Left renal cortex interstitium (tissue), 4 donors: ENCODE measurements at regions not wholly inside any gene's neighbourhood (a gene's known extent, or its start where the extent isn't known, plus 50 kb on each side); places are given as distances from the start of the nearest gene placed in this dataset.

Experiments used
- DNase-seq, 4 donors: peaks; one replicate each; pipeline ENCODE4 v3.0.0-alpha.2; 2013; ENCODE audit warnings: low read depth in 4 of 4, low spot score in 2 of 4, missing footprints in 1 of 4

DNA sequence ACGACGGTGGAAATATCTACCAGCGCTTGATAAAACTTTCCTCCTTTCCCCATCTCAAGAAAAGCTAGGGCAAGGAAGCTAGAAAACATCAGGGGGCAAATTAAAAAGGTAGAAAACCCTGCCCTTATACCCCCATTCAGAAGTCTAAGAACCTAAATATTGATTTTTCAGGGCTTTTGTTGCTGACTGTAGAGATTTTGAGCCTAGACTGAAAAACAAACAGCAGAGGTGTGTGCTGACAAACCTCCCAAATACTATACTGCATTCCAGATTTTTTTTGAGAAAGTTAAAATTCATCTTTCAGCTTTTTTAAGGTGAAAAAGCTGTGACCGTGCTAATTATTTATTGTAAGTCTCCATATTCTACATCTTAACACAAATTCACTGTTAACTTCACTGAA, 478.3 kb upstream of the SOX5 start:
- DNase-seq, result no peak

DNA sequence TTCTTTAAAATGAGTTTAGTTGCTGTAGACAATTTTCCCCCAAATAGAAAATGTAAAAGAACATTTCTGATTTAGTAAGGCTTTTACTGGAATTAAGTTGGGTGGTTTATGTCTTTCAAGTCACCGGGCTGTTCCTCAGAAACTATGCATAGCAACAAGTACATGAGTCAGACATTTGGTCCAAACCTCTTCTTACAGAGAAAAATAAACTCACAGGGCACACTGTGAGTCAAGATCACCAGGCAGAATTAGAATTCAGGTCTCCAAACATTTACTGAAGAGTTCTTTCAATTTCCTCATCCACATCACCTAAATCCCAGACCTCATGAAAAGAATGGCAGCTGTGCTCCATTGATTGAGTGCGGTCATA, 476.1 kb upstream of the SOX5 start:
- DNase-seq, result no peak

DNA sequence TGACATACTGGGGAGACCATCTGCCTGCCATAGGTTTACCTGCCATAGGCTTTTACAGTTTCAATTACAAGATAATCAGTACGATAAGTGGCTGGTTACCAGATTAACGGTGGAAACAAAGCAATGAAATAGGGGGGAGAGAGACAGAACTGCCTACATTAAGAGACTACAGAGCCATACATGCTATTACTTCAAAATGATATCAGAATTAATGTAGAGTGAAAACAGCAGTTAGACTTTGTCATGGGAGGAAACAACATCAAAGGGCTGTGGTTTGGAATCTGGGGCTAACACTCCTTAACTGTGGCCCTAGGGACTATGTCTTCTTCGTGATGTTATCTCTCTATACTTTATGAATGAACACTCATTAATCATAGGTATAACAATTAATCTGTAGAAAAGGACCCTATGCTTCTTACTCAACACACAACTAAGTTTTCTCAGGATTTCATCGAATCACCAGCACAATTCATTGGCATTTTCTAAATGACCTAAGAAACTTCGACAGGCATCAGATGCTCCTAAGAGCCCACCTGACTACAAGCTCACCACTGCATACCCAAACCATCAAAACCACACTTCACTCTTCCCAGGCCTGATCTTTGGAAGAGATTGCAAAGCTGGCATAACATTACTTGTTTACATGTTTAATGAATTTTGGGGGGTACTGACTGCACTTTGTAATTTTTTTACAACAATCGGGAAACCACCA, 475.6 kb upstream of the SOX5 start:
- no peak for DNase-seq

DNA sequence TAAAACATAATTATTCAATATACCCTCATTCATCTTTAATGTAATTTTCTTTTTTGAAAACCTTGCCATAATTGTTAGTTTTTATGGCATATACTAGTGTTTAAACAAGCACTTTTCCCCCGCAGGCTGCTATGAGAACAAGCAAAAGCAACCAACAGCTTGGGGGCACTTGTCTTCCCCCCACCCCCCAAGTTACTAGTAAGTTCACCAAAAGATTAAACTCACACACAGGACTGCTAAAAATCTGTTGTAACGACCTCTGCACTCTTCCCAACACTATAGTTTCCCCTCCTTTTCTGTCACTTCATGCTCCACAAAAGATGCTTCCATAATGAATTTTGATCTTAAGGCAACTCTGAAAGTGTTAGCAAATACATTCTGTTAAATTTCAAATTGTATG, 474.9 kb upstream of the SOX5 start:
- no peak for DNase-seq

DNA sequence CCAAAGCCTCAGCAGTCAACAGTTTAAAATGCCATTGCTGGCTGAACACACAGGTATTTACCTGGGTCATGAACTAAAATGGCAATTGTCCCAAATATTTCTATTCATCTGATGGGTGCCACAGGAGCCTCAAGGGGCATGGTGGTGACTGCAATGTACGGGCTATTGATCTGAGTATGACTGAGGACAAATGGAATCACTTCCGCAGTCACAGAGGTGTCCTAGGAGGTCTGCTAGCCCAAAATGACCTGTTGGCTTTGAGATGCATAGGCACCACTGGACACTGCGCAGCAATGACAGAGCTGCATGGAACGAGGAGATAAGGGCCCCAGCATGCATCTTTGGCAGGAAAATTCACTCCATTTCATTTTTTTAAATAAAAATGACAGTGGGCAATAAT, 474.1 kb upstream of the SOX5 start:
- no peak for DNase-seq

DNA sequence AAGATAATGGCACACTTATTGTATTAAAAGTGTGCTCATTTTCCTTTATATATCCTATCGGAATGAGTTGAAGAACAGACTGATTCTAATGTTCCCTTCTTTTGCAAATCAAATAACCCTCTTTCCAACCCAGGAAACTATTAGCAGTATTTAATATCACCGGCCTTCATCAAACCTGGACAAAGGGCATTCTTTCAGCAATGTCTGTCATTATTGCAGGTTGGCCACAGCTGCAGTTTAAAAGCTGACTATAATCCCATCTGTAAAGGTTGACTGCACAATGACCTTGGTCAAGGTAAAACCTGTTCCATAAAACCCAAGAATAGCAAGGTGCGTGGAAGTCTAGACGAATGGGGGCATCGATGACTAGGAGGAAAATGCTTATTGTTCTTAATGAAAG, 472.3 kb upstream of the SOX5 start:
- no peak for DNase-seq

DNA sequence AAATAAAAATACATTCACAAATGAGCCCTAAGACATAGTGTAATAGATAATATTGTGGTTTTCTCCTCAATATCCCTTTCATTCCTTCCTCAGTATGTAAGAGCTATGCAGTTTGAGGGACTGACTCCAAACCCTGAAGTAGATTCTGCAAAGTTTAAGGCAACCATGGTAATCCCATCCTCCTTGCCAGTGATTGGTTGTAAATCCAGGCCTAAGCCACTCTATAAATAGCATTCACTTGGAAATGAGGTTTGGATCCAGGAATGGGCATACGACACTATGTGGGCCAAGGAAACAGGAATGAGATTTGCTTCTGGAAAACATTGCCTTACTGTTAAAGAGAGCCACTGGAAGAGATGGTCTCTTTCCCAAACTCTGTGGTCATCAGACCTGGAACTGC, 468.7 kb upstream of the SOX5 start:
- no peak for DNase-seq

DNA sequence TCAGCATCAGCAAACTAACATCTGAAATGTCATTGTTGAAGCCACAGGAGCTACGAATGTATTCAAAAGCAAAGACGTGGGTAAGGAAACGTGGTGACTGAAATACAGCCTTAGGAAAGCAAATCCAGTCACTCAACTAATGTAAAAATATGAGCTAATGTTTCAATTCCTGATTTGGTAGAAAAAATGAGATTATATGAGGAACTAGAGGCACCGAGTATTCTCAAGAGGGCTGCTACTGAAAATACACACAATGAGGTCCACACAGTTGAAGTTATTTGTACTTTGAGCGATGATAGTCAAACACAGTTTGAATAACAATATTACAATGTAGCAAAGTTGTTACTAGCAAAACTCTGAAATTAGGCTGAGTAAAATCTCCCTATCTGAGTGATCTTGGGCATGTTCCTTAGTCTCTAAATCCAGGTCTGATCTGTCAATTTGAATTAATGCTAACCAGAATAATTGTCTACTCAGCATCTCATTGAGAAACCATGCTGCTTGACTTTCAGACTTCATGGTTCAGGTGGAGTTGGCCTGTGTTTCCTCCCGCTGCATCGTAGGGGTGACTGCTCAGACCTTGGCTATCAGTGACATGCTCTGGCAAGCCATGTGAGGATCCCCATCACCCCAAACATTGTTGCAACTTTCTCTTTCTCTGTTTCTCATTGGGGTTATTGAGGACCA, 467.1 kb upstream of the SOX5 start:
- no peak for DNase-seq

DNA sequence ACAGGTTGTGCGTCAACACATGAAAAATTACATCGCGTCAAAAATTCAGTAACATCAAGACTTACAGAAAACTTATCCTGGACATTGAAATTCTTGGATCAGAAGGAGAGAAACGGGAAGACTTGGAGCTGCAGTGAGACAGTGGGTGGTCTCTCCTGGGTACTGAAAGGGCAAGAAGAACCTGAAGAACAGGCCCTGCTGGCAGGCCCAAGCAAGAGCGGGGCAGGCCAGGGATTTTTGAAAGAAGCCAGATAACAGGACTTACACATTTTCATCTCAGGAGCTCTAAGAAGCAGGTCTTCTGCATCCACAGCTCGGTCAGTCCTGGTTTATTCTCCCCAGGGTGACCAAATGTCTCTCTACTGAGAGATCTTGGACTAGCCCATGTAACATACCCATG, 466.5 kb upstream of the SOX5 start:
- no peak for DNase-seq

DNA sequence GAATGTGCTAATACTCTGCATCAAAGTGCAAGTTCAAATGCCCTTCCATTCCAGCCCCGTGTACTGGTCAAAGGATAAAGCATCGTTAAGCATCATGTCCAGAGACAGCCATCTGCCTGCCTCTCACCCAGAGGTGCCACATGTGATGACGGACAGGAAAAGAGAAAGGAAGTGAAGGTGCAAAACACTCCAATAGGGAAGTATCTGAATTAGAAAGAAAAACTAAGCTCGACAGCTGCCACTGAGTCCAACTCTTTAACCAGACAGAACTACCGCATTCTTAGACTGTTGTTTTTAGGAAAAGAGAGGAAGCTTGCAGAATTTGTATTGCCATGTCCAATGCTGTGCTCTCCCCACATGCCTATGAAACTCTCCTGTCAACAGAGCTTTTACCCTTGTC, 465.0 kb upstream of the SOX5 start:
- DNase-seq, result no peak

DNA sequence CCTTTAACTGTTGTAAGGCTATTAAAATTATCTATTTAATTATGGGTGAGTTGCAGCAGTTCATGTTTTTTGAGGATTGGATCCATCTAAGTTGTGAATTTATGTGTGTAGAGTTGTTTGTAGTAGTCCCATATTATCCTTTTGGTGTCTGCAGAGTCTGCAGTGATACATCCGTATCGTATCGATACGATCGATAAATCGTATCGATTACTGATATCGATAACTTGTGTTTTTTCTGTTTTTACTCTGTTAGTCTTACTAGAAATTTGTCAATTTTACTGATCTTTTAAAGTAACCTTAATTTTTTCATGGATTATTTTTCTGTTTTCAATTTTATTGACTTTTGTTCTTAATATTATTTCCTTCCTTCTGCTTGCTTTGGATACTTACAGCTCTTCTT, 462.5 kb upstream of the SOX5 start:
- DNase-seq, result no peak

DNA sequence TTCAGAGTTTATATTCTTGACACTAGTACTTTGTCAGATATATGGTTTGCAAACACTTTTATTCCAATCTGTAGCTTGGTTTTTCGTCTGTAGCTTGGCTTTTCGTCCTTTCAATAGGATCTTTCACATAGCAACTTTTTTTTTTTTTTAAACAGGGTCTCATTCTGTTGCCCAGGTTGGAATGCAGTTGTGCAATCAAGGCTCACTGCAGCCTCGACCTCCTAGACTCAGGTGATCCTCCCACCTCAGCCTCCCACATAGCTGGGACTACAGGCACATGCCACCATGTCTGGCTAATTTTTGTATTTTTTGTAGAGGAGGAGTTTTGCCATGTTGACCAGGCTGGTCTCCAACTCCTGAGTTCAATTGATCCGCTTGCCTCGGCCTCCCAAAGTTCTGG, 460.4 kb upstream of the SOX5 start:
- no peak for DNase-seq

DNA sequence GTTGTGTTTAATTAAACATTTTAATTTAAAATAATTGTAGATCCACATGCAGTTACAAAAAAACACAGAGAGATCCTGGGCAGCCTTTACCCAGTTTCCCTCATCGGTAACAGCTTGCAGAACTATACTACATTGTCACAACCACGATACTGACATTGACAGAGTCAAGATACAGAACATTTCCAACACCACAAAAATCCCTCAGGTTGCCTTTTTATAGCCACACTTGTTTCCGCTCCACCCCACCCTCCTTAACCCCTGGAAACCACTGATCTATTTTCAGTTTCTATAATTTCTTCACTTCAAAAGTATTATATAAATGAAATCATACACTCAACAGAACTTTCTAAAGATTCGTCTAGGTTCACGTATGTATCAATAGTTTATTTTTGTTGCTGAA, 458.8 kb upstream of the SOX5 start:
- DNase-seq, result no peak

DNA sequence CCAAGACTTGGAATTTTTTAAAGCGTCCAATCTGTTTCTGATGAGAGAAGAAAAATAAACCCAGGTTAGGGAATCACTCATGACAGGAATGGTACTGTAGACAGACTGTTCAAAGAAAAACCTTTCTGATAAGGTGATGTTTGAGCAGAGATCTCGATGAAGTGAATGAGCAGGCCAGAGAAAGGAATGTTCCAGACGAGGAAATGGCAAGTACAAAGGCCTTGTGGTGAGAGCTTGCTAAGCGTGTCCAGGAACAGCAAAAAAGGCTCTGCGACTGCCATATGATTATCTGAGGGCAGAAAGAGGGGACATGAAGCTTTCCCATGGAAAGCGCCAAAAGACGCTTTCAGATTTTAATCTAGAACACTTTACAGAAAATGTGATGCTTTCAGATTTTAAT, 458.4 kb upstream of the SOX5 start:
- DNase-seq, result no peak

DNA sequence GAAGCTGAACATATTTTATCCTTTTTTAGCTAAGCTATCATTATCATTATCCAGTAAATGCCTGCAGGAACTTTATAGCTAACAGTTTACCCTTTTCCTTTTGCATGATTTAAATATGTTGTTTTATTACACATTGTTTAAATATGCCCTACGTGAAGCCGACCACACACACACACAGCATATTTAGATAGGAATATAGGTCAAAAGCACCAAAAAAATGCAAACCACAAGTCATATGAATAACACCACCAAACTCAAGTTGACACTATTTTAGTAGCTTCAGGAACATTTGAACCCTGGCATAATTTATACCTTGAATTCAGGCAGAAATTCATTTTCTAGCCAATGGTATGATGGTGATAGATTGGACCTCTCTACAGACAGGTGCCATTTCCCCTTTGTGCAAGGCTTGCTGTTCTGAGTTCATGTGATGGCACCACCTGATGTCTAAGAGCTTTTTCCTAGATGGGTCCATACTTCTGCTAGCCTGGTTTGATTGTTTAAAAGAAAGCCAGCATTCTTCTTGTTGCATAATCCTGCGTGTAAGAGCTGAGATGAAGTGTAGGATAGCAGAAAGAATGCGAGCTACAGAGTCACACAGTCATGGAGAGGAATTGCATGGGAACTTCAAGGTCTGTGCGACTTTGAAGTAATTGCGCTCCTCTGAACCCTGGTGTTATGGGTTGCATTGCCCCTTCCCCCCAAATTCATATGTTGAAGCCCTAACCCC, 454.8 kb upstream of the SOX5 start:
- no peak for DNase-seq

DNA sequence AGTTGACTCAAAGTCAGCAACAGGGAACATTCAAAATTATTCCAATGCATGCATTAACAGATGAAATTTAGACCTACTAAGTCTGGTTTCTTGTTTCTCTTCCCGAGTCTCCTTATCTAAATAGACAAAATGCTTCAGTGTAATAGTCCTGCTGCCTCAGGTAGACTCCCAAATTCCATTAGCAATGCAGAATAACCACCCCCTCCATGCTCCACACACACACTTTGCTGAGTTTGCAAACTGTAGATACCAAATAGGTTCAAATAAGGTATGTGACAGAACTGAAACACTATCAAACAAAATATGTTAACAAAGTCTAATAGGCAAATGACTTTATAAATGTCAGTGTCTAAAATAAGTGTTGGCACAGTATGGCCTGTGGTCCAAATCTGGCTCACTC, 451.1 kb upstream of the SOX5 start:
- DNase-seq, result no peak

DNA sequence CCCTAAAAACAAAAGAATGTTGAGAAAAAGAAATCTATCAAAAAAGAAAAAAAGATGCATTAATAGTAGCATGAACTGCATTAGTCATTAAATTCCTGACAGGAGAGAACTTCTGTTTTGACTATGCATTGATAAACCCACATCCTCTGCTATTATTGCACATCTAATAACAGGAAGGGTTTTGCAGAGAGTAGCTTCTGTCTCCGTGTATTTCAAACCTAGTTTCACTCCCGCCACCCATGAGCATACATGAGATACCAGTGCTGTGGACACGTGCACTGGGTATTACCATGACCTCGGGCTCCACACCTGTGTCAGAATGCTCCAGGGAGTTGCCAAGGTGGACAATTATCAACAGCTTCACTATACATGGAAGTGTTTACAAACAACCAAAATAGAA, 449.1 kb upstream of the SOX5 start:
- no peak for DNase-seq

DNA sequence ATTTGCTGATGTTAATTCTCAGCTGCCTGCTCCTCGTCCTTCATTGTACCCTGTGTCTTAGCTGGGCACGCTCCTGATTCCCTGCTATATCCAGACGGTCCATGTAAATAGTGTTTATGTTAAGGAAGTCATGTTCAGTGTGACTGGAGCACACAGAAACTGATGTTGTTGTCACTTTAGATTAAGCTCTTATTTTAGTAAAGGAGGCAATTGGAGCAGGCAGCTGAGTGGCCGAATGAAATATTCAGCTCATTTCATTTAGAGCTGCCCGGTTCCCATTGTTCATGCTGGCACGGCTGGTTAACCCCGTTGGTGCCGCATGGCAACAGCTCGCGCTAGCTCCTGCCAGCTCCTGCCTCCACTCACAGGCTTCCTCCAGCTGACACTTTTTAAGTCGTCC, 446.8 kb upstream of the SOX5 start:
- no peak for DNase-seq

DNA sequence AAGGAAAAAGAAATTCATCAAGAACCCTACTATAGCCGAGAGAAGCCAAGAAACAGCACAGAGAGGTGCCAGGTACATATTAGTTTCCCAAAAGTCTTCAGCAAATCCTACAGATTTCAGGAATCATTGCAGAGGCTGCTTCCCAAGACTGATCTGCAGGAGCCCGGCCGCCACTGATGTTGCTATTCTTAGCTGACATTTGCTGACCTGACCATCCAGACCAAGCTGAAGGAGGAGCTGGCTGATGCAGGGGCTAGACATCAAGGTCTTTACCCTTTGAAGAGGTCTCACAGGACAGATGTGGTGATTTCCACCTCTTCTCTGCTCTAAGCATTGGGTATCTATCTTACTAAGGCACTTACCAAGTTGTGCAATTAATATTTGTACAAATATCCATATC, 444.8 kb upstream of the SOX5 start:
- DNase-seq, result no peak

DNA sequence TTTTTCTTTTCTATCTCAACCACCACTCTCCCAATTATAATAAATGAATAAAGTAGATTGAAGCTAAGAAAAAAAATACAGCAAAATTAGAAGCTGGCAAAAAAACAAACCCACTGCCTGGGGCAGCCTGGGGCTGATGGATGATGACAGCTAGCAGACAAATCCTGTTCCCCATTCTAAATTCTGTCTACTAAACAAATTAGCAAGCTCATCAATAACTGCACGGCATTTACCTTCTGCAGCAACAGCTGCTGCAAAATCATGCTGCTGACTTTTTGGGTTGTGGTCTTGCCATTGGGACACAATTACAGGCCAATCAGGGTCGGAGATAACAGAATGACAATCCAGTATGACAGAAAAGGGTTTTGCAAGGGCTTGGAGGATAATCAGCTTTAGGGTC, 443.6 kb upstream of the SOX5 start:
- DNase-seq, result no peak

DNA sequence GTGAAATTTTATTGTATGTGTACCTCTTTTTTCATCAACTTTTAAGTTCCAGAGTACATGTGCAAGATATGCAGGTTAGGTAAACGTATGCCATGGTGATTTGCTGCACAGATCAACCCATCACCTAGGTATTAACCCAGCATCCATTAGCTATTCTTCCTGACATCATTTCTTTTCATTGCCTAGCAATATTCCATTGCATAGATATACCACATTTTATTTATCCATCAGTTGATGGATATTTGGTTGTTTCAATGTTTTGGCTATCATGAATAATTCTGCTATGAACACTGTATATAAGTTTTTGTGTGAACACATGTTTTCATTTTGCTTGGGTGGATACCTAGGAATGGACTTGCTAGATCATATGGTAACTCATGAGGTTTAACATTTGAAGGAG, 439.9 kb upstream of the SOX5 start:
- no peak for DNase-seq

DNA sequence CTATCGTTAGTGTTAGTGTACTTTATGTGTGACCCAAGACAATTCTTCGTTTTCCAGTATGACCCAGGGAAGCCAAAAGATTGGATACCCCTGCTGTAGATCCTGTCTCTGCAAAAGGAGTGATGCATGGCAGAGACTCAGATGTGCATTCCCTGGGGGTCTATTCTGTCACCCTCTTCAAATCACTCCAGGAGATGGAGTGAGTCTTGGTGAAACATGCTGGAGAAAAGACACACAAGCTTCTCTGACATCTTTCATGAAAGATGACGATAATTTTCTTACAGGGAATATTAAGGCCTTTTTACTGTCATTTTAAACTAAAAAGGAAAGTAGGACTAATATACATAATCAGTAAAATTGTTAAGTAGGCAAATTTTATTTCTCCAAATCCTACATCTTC, 437.9 kb upstream of the SOX5 start:
- no peak for DNase-seq
